ENCODE measurements at regions not wholly inside any gene's neighbourhood (a gene's known extent, or its start where the extent isn't known, plus 50 kb on each side); places are given as distances from the start of the nearest gene placed in this dataset.
"Not testable (repeated sequence)": the region's sequence is repeated elsewhere in the genome, so short reads cannot be mapped to it uniquely, and the experiment has no call there.

DNA sequence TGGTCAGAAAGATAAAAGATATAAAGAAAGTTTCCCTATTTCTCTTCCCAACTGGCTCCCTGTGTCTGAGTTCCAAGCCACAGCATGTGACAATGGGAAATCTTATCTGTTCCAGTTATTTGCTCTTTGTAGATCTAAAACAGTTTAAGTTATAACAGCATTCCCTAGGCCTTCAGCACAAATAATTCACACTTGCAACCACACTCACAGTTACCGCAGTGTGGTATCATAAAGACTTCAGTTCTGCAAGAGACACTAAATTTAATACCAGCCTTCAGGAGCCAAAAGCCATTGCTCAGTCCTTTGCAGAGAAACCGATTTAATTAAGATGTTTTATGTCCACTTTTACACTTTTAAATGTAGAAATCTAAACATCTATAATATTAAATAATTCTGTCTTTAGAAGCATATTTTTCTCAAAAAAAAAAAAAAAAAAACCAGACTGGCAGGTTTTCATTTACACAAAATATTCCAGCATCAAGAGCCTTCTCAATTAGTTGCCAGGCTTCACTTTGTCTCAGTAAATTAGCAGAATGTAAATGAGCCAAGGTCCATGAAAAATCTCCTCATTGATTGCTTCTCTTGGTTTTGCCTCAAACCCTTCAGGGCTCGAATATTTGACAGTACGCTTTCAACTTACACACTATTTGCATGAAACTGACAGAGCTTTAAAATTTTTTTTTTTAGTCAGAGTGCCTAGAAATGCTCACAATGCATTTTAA is 300.0 kb upstream of the DDI1 start:
- no peak for DNase-seq

- no peak for DNase-seq
These were observed 299.3 kb upstream of the DDI1 start for GRCh38 chr11:103737037-103737622.

GRCh38 chr11:103737747-103738146 is 298.7 kb upstream of the DDI1 start:
- DNase-seq, result no peak

- not testable (repeated sequence) for DNase-seq
These were observed 297.2 kb upstream of the DDI1 start for GRCh38 chr11:103739074-103739796.

GRCh38 chr11:103744496-103745153 is 291.8 kb upstream of the DDI1 start:
- no peak for DNase-seq

- DNase-seq, result no peak
These were observed 287.3 kb upstream of the DDI1 start for GRCh38 chr11:103749158-103749557.

DNA sequence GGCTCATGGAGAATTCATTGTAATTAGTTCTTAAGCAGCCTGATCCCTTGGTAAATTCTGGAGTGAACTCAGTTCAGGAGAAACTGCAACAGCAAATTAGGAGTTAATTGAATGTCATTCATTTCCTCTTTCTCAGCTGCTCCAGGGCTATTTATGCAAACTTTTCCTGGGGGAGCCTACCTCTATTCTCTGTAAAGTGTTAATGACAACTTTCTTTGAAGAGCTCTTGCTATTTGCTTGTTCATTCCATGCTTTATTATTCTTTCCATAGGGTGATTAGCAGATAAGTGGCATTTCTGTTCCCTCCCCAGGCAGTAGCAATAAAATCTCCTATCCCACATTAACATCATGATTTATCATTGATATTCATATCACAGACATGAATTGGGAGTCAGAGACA is 267.6 kb upstream of the DDI1 start:
- DNase-seq, result peak; percentile 86

DNA sequence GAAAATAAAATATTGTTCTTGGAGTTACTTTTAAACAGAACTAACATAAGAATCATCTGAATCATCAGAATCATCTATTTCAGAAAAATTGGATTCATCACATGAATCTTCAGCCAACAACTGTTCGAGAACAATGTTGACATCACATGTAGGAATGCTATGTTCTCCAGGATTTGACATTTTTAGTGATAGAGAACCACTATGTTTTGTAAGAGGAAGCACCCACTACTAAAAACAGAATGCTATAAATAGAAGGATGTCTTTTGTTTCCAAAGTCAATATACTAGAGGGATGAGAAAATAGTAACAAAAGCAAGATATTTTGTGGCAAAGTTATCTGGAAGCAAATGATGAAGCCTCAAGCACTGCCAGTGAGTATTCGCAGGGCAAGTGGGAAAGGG is 263.4 kb upstream of the DDI1 start:
- DNase-seq, result no peak

GRCh38 chr11:103773537-103773936 is 262.9 kb upstream of the DDI1 start:
- no peak for DNase-seq

GRCh38 chr11:103779054-103779453 is 257.4 kb upstream of the DDI1 start:
- no peak for DNase-seq

- no peak for DNase-seq
These were observed 246.5 kb upstream of the DDI1 start for GRCh38 chr11:103789952-103790351.

GRCh38 chr11:103792981-103793468 is 243.4 kb upstream of the DDI1 start:
- no peak for DNase-seq

DNA sequence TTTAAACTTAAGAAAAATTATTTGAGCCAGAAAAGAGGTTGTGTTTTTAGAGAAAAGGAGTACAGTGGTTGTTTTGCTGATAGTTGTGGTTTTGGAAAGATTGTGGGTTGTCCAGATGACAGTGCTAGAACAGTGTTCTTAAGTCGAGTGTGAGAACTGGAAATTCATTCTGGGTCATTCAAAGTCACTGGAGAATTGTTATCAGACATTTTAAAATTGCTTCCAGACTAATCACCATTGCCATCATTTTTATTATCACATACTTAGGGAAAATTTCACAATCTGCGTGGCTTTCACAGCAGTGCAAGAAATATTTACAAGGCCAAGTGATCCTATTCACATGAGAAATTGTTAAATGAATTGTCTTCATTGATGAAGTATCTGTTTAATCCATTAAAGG is 242.2 kb upstream of the DDI1 start:
- DNase-seq, result no peak

DNA sequence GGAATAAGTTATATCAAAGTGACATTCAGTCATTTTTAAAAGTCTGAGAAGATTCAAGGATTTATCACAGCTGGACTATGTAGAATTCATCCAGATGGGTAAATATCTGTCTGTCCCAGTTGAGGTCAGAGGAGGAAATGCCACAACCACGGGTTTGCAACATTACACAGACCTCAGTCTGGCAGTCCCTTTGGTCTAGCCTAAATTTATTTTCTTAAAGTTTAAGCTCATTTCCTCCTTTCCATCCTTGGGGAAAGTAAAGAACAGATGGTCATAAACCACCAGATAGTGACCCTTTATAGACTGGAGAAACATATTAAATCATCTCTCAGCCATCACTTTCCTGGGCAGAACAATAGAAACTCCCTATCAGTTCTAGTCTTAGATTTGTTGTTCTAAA is 238.4 kb upstream of the DDI1 start:
- DNase-seq, result no peak

DNA sequence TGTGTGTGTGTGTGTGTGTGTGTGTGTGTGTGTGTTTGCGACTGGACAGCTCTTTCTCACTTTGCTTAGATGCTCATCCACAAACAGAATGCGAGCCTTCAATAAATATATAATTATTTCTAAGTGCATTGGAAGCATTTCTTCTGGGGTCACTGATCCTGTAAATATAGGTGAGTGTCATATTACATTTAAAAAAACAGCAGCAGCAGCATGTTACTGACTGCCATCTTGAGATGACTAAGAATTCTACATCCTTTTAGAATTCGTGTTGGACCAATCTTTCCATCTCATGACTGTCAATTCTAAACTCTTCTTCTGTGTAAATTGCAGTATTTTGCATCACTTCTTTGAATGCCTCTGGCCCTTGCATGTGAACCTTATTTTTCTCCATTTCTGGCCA is 238.0 kb upstream of the DDI1 start:
- no peak for DNase-seq

- no peak for DNase-seq
These were observed 235.9 kb upstream of the DDI1 start for GRCh38 chr11:103800406-103801114.

- no peak for DNase-seq
These were observed 233.4 kb upstream of the DDI1 start for GRCh38 chr11:103803062-103803461.

- no peak for DNase-seq
These were observed 230.8 kb upstream of the DDI1 start for GRCh38 chr11:103805688-103806009.

- DNase-seq, result no peak
These were observed 230.1 kb upstream of the DDI1 start for GRCh38 chr11:103806130-103806895.

DNA sequence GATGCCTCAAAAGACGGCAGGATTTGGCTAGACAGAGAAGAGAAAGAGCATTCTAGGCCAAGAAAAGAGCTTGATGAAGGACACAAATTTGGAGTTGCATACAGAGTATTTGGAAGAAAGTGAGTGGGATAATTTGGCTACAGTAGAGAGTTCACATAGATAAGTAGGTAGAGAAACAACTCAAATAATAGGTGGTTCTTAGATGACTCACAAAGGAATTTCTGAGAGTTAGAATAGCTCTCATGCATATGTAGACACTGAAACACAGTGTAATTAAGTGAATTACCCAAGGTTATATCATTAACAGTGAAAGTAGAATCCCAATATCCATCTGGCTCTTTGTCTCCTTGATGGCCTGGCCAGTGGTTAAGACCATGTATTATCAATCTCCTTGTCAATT is 228.6 kb upstream of the DDI1 start:
- no peak for DNase-seq

DNA sequence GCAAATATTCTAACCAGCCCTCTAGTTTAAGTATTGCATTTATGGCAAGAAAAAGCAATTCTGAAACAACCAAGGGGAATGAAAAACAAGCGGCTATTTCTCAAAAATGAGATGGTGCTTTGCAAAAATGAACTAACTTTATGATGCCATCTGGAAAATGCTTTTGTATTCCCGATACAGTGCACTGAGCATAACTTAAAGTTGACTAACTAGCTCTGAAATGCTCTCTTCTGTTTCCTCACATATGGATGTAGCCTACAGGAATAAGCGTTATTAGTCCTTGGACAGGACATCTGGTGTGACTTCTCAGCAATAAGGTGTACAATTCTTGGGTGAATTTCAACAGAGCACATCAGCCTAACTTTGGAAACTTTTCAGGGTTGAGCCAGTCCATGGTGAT is 228.2 kb upstream of the DDI1 start:
- no peak for DNase-seq

GRCh38 chr11:103811870-103812455 is 224.5 kb upstream of the DDI1 start:
- DNase-seq, result no peak

Data from NCI-H1417 treated with DMSO at 0.1 percent for 48 hours (cell line).